Body of pancreas (tissue), 4 donors: ENCODE measurements at regions not wholly inside any gene's neighbourhood (a gene's known extent, or its start where the extent isn't known, plus 50 kb on each side); places are given as distances from the start of the nearest gene placed in this dataset.

ENCODE experiments used
- POLR2A ChIP-seq, 3 donors: fragments of 450-650 bp; IDR thresholded peaks; one replicate each; pipeline ENCODE4 v1.6.1; 2016; ENCODE audit warnings: antibody characterized with exemption in 3 of 3, mild to moderate bottlenecking in 2 of 3
- TF ChIP-seq, protein P1 (sequence below), 7 experiments: fragments of 450-650 bp in 4 of 7; fragments of 200-600 bp in 3 of 7; sonication (generic) in 3 of 7; IDR thresholded peaks; one replicate each; pipeline ENCODE4 v1.5.1; 2016 to 2019; ENCODE audit warnings: antibody characterized with exemption in 7 of 7

- TF ChIP-seq, protein P1, sequence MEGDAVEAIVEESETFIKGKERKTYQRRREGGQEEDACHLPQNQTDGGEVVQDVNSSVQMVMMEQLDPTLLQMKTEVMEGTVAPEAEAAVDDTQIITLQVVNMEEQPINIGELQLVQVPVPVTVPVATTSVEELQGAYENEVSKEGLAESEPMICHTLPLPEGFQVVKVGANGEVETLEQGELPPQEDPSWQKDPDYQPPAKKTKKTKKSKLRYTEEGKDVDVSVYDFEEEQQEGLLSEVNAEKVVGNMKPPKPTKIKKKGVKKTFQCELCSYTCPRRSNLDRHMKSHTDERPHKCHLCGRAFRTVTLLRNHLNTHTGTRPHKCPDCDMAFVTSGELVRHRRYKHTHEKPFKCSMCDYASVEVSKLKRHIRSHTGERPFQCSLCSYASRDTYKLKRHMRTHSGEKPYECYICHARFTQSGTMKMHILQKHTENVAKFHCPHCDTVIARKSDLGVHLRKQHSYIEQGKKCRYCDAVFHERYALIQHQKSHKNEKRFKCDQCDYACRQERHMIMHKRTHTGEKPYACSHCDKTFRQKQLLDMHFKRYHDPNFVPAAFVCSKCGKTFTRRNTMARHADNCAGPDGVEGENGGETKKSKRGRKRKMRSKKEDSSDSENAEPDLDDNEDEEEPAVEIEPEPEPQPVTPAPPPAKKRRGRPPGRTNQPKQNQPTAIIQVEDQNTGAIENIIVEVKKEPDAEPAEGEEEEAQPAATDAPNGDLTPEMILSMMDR (IDR thresholded peaks at IDR 0.05), result no peak
- no peak for TF ChIP-seq POLR2A (IDR thresholded peaks at IDR 0.05)
Measured at GRCh38 chr7:124219681-124220080, 186.8 kb upstream of the TMEM229A start.
